ENCODE measurements at regions not wholly inside any gene's neighbourhood (a gene's known extent, or its start where the extent isn't known, plus 50 kb on each side); places are given as distances from the start of the nearest gene placed in this dataset.
"Not testable (repeated sequence)": the region's sequence is repeated elsewhere in the genome, so short reads cannot be mapped to it uniquely, and the experiment has no call there.

GRCh38 chr4:9703391-9703790 lies 78.0 kb upstream of the DRD5 start:
- TF ChIP-seq Cebpa-rat (IDR thresholded peaks at IDR 0.05) = no peak
- no peaks in the 10 kb centered on the region for H3K36me3 ChIP-seq
- no peaks in the 10 kb centered on the region for H3K27me3 ChIP-seq
- 0 out of 22 replicates have a peak, but pooled peaks cover 0 to 6% (median 0%) of the 10 kb centered on the region in 11 experiments for H3K9me3 ChIP-seq (replicated peaks in 1 of 11)
- peak overlapping the region in 1 of 11 experiments; percentile 30; a peak in 1 of 22 replicates for H3K27ac ChIP-seq
- H3K4me3 ChIP-seq = no peak overlapping the region
- peaks cover 0 to 64% (median 36%) of the 10 kb centered on the region in 10 experiments; a peak in 16 of 20 replicates for H3K4me1 ChIP-seq
- no peak overlapping the region for H3K9ac ChIP-seq
- no peaks in the 10 kb centered on the region for H4K20me1 ChIP-seq
- peak overlapping the region; percentile 43 to 68 (median 64); a peak in 21 of 22 replicates for H3K4me2 ChIP-seq

- H3K9ac ChIP-seq; H3K9me3 ChIP-seq (replicated peaks in 1 of 11); H3K27ac ChIP-seq; H3K4me3 ChIP-seq; H3K36me3 ChIP-seq; H4K20me1 ChIP-seq; H3K27me3 ChIP-seq: not testable (repeated sequence)
- Histone ChIP-seq H3K4me2 (peak overlapping the region in 8 of 11 experiments; percentile 15 to 68 (median 60); a peak in 11 of 22 replicates), H3K4me1 (peaks cover 0 to 64% (median 36%) of the 10 kb centered on the region in 10 experiments; a peak in 16 of 20 replicates)
Measured at GRCh38 chr4:9704126-9704525, 77.3 kb upstream of the DRD5 start.

GRCh38 chr4:9704551-9705332 lies 76.7 kb upstream of the DRD5 start:
- no peak for TF ChIP-seq Cebpa-rat (IDR thresholded peaks at IDR 0.05)

DNA sequence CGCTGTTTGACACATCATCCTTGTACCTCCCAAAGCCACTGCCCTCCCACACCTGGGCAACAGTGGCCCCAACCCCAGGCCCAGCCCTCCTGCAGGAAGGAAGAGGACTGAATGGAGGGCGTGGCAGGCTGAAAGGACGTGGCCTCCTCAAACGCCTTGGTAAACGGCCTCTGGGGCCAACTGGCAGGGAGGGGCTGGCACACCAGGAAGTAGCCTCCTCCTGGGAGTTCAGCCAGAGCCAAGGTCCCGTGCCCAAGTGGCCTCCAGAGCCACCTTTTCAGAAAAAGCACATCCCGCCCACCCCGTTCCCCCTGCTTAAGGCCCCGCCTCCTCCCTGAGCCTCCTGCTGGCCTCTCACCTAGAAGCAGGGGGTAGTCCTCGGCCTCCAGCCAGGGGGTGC lies 74.2 kb upstream of the DRD5 start:
- H3K27me3 ChIP-seq; H3K4me3 ChIP-seq; H3K27ac ChIP-seq; H3K9ac ChIP-seq; H4K20me1 ChIP-seq; H3K36me3 ChIP-seq; H3K9me3 ChIP-seq (replicated peaks in 1 of 11): not testable (repeated sequence)
- Histone ChIP-seq H3K4me1 (peaks cover 8 to 59% (median 35%) of the 10 kb centered on the region in 10 experiments; a peak in 18 of 20 replicates), H3K4me2 (peak overlapping the region in 9 of 11 experiments; percentile 22 to 54 (median 42); a peak in 11 of 22 replicates)

More at GRCh38 chr4:9704551-9705332, 76.7 kb upstream of the DRD5 start:
- H3K27me3 ChIP-seq = no peaks in the 10 kb centered on the region
- no peaks in the 10 kb centered on the region for H3K36me3 ChIP-seq
- no peaks in the 10 kb centered on the region for H4K20me1 ChIP-seq
- peak overlapping the region in 4 of 11 experiments; percentile 1 to 30 (median 14); a peak in 6 of 22 replicates for H3K4me2 ChIP-seq
- H3K4me3 ChIP-seq = no peak overlapping the region
- no peak overlapping the region for H3K9ac ChIP-seq
- H3K27ac ChIP-seq = no peak overlapping the region
- H3K4me1 ChIP-seq = peaks cover 0 to 64% (median 36%) of the 10 kb centered on the region in 10 experiments; a peak in 16 of 20 replicates
- H3K9me3 ChIP-seq (replicated peaks in 1 of 11) = 0 out of 22 replicates have a peak, but pooled peaks cover 0 to 6% (median 0%) of the 10 kb centered on the region in 11 experiments

DNA sequence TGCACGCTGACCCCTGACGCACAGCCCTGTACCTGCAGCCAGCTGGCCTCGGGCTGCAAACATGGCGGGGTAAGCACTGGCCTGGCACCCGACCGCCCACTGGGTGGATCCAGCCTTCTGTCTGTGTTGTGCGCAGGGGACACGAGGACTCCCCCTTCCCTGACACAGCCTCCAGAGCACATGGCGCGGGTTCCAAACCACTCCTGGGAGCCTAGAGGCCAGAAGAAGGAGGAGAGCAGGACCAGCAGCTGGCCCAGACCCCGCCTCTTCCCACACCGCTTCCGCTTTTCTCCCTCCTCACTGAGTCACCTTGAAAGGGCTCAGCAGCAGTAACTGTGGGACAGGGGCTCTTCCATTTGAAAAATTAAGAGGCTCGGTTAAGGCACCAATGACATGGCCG lies 73.5 kb upstream of the DRD5 start:
- Histone ChIP-seq H3K4me1 (peaks cover 8 to 52% (median 31%) of the 10 kb centered on the region in 10 experiments; a peak in 18 of 20 replicates), H3K4me2 (peak overlapping the region in 8 of 11 experiments; percentile 22 to 54 (median 43); a peak in 12 of 22 replicates)
- not testable (repeated sequence) for H3K9ac ChIP-seq; H4K20me1 ChIP-seq; H3K27me3 ChIP-seq; H3K36me3 ChIP-seq; H3K27ac ChIP-seq; H3K4me3 ChIP-seq; H3K9me3 ChIP-seq (replicated peaks in 1 of 11)

DNA sequence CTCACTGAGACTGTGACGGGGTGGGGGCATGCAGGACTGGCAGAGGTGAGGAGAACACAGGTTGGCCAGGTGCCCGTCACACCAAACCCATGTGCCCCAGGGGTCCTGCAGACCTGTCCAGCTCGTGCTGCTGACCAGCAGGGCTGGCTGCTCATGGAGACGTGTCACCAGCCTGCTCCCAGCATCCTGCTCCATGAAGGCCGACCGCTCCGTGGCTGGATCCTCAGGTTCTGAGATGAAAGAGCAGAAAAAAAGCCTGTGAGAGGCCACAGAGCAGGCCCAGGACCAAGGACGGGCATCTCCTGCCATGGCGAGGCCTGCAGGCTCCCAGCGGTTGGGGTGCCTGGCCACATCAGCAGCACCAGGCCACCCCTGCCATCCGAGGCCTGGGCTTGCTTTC lies 71.7 kb upstream of the DRD5 start:
- H3K27ac ChIP-seq = no peak overlapping the region

GRCh38 chr4:9715271-9715670 lies 66.2 kb upstream of the DRD5 start:
- not testable (repeated sequence) for H4K20me1 ChIP-seq, H3K36me3 ChIP-seq, H3K27ac ChIP-seq, H3K9ac ChIP-seq, H3K27me3 ChIP-seq, H3K4me3 ChIP-seq
- Histone ChIP-seq H3K4me2 (peak overlapping the region in 3 of 11 experiments; percentile 12 to 27 (median 12); a peak in 1 of 22 replicates), H3K9me3 (replicated peaks in 1 of 11) (peaks cover 0 to 11% (median 0%) of the 10 kb centered on the region in 11 experiments; a peak in 4 of 22 replicates), H3K4me1 (peaks cover 0 to 39% (median 8%) of the 10 kb centered on the region in 10 experiments; a peak in 9 of 20 replicates)

More for the DNA sequence above, 71.7 kb upstream of the DRD5 start:
- H3K4me3 ChIP-seq = no peak overlapping the region
- peaks cover 0 to 35% (median 23%) of the 10 kb centered on the region in 10 experiments; a peak in 14 of 20 replicates for H3K4me1 ChIP-seq
- no peaks in the 10 kb centered on the region for H3K27me3 ChIP-seq
- H3K4me2 ChIP-seq = no peak overlapping the region
- H3K9ac ChIP-seq = no peak overlapping the region
- no peaks in the 10 kb centered on the region for H4K20me1 ChIP-seq
- H3K9me3 ChIP-seq (replicated peaks in 1 of 11) = peaks cover 0 to 11% (median 0%) of the 10 kb centered on the region in 11 experiments; a peak in 4 of 22 replicates
- H3K36me3 ChIP-seq = no peaks in the 10 kb centered on the region
- no peak for TF ChIP-seq Cebpa-rat (IDR thresholded peaks at IDR 0.05)

DNA sequence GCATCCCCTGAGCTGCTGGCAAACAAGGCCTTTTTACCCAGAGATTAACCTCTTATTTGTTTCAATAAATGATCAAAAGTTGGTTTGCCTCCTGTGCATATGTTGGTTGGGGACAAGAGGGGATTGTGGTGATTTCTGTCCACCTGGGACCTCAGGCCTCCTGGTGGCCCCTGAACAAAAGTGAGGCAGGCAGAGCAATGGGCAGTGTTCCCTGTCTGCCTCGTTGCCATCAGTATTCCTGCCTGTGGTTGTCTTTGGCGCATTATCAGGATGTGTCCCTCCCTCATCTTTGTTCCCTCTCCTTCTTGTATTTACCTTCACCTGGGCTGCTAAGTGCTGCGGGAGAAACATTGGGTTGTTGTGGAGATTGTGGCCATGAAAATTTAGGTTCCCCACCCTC lies 65.3 kb upstream of the DRD5 start:
- no peak overlapping the region for H3K4me3 ChIP-seq

GRCh38 chr4:9718246-9718939 lies 63.0 kb upstream of the DRD5 start:
- peaks cover 0 to 20% (median 3%) of the 10 kb centered on the region in 10 experiments; a peak in 7 of 20 replicates for H3K4me1 ChIP-seq
- H3K9ac ChIP-seq; H3K36me3 ChIP-seq; H3K27ac ChIP-seq; H3K27me3 ChIP-seq; H3K9me3 ChIP-seq (replicated peaks in 1 of 11); H3K4me3 ChIP-seq; H4K20me1 ChIP-seq: not testable (repeated sequence)
- H3K4me2 ChIP-seq = peak overlapping the region in 2 of 11 experiments; percentile 52 to 61; a peak in 4 of 22 replicates

More for the DNA sequence above, 65.3 kb upstream of the DRD5 start:
- Histone ChIP-seq H3K9ac (no peak overlapping the region), H3K27ac (no peak overlapping the region), H3K9me3 (replicated peaks in 1 of 11) (peaks cover 0 to 11% (median 0%) of the 10 kb centered on the region in 11 experiments; a peak in 4 of 22 replicates), H3K36me3 (no peaks in the 10 kb centered on the region), H4K20me1 (no peaks in the 10 kb centered on the region), H3K27me3 (no peaks in the 10 kb centered on the region), H3K4me2 (no peak overlapping the region), H3K4me1 (peaks cover 0 to 33% (median 8%) of the 10 kb centered on the region in 10 experiments; a peak in 9 of 20 replicates)
- no peak for TF ChIP-seq Cebpa-rat (IDR thresholded peaks at IDR 0.05)

DNA sequence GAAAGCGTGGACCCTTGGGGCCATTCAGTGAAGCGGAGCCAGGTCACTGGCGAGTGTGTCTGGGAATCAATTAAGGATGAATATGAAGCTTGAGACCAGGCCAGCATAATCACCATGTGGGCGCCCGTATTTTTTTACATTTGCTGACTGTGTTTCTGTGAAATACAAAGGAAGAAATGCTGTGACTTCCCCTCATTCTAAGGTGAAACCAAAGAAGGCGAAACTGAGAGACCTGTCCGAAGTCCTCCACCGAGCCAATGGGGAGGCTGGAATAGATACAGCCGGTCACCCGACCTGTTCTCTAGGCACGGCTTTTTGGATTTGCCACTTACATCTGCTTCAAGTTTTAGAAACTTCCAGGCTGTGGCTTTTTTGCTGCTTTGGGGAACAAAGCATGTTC lies 59.3 kb upstream of the DRD5 start:
- Histone ChIP-seq H3K4me2 (peak overlapping the region in 1 of 11 experiments; percentile 21; a peak in 1 of 22 replicates), H3K4me1 (peaks cover 0 to 20% (median 5%) of the 10 kb centered on the region in 10 experiments; a peak in 6 of 20 replicates)
- not testable (repeated sequence) for H3K9me3 ChIP-seq (replicated peaks in 1 of 11); H3K27ac ChIP-seq; H4K20me1 ChIP-seq; H3K9ac ChIP-seq; H3K4me3 ChIP-seq; H3K36me3 ChIP-seq; H3K27me3 ChIP-seq
